ENCODE measurements at regions not wholly inside any gene's neighbourhood (a gene's known extent, or its start where the extent isn't known, plus 50 kb on each side); places are given as distances from the start of the nearest gene placed in this dataset.
"Not testable (repeated sequence)": the region's sequence is repeated elsewhere in the genome, so short reads cannot be mapped to it uniquely, and the experiment has no call there.

GRCh38 chr3:35216501-35217266 lies 422.6 kb upstream of the ARPP21 start:
- no peak for DNase-seq

GRCh38 chr3:35223632-35224394 lies 415.5 kb upstream of the ARPP21 start:
- DNase-seq: no peak

GRCh38 chr3:35224565-35225295 lies 414.6 kb upstream of the ARPP21 start:
- DNase-seq: no peak

GRCh38 chr3:35241236-35241635 lies 398.1 kb upstream of the ARPP21 start:
- no peak for DNase-seq

GRCh38 chr3:35254917-35255316 lies 384.4 kb upstream of the ARPP21 start:
- no peak for DNase-seq

GRCh38 chr3:35257641-35258040 lies 381.7 kb upstream of the ARPP21 start:
- DNase-seq: no peak

GRCh38 chr3:35262406-35262805 lies 376.9 kb upstream of the ARPP21 start:
- DNase-seq: no peak

- no peak for DNase-seq
These were observed 375.8 kb upstream of the ARPP21 start for GRCh38 chr3:35263477-35263876.

GRCh38 chr3:35266065-35266464 lies 373.3 kb upstream of the ARPP21 start:
- DNase-seq: not testable (repeated sequence)

GRCh38 chr3:35275768-35276167 lies 363.6 kb upstream of the ARPP21 start:
- no peak for DNase-seq

- DNase-seq: no peak
These were observed 362.8 kb upstream of the ARPP21 start for GRCh38 chr3:35276568-35276967.

GRCh38 chr3:35291471-35292236 lies 347.7 kb upstream of the ARPP21 start:
- no peak for DNase-seq

- no peak for DNase-seq
These were observed 346.8 kb upstream of the ARPP21 start for GRCh38 chr3:35292568-35292967.

GRCh38 chr3:35295906-35296305 lies 343.4 kb upstream of the ARPP21 start:
- DNase-seq: no peak

GRCh38 chr3:35296533-35296932 lies 342.8 kb upstream of the ARPP21 start:
- DNase-seq: no peak

GRCh38 chr3:35296944-35297343 lies 342.4 kb upstream of the ARPP21 start:
- not testable (repeated sequence) for DNase-seq

- no peak for DNase-seq
These were observed 333.9 kb upstream of the ARPP21 start for GRCh38 chr3:35305406-35305805.

GRCh38 chr3:35307296-35307695 lies 332.0 kb upstream of the ARPP21 start:
- DNase-seq: no peak

- DNase-seq: not testable (repeated sequence)
These were observed 322.5 kb upstream of the ARPP21 start for GRCh38 chr3:35316841-35317240.

- DNase-seq: no peak
These were observed 318.5 kb upstream of the ARPP21 start for GRCh38 chr3:35320646-35321407.

- DNase-seq: no peak
These were observed 317.3 kb upstream of the ARPP21 start for GRCh38 chr3:35322070-35322469.

GRCh38 chr3:35335703-35336102 lies 303.6 kb upstream of the ARPP21 start:
- DNase-seq: no peak

Data from 8988T (cell line).